GM21619 (cell line): ENCODE measurements at regions not wholly inside any gene's neighbourhood (a gene's known extent, or its start where the extent isn't known, plus 50 kb on each side); places are given as distances from the start of the nearest gene placed in this dataset.

ENCODE experiments used
- ATAC-seq: cut with Tn5 transposase; IDR thresholded peaks from one replicate; pipeline ENCODE4 v1.9.1; 2021; ENCODE audit not compliant: unreplicated experiment

- ATAC-seq = peak; percentile 93
These were observed 165.9 kb upstream of the TANK start for GRCh38 chr2:160994141-160995002.

GRCh38 chr2:160996584-160996983 is 163.6 kb upstream of the TANK start:
- no peak for ATAC-seq

- ATAC-seq = no peak
These were observed 155.8 kb upstream of the TANK start for GRCh38 chr2:161004379-161004778.

GRCh38 chr2:161005170-161005569 is 155.1 kb upstream of the TANK start:
- no peak for ATAC-seq

GRCh38 chr2:161008311-161008710 is 151.9 kb upstream of the TANK start:
- ATAC-seq = no peak

- no peak for ATAC-seq
These were observed 149.7 kb upstream of the TANK start for GRCh38 chr2:161010503-161011015.

- no peak for ATAC-seq
These were observed 142.3 kb upstream of the TANK start for GRCh38 chr2:161017780-161018470.

GRCh38 chr2:161019311-161019710 is 140.9 kb upstream of the TANK start:
- ATAC-seq = no peak

GRCh38 chr2:161020437-161020836 is 139.8 kb upstream of the TANK start:
- no peak for ATAC-seq

GRCh38 chr2:161028581-161028980 is 131.6 kb upstream of the TANK start:
- no peak for ATAC-seq

- no peak for ATAC-seq
These were observed 130.9 kb upstream of the TANK start for GRCh38 chr2:161029321-161029720.

GRCh38 chr2:161030260-161031063 is 129.8 kb upstream of the TANK start:
- no peak for ATAC-seq

- no peak for ATAC-seq
These were observed 128.7 kb upstream of the TANK start for GRCh38 chr2:161031511-161031910.

GRCh38 chr2:161032635-161033034 is 127.6 kb upstream of the TANK start:
- ATAC-seq = no peak

GRCh38 chr2:161033059-161033660 is 127.1 kb upstream of the TANK start:
- no peak for ATAC-seq

- ATAC-seq = no peak
These were observed 123.3 kb upstream of the TANK start for GRCh38 chr2:161036926-161037325.

GRCh38 chr2:161039071-161039470 is 121.2 kb upstream of the TANK start:
- no peak for ATAC-seq

- no peak for ATAC-seq
These were observed 118.9 kb upstream of the TANK start for GRCh38 chr2:161041356-161041755.

- no peak for ATAC-seq
These were observed 117.1 kb upstream of the TANK start for GRCh38 chr2:161042990-161043625.

GRCh38 chr2:161044095-161044865 is 115.9 kb upstream of the TANK start:
- no peak for ATAC-seq
